ENCODE measurements at regions not wholly inside any gene's neighbourhood (a gene's known extent, or its start where the extent isn't known, plus 50 kb on each side); places are given as distances from the start of the nearest gene placed in this dataset.

DNA sequence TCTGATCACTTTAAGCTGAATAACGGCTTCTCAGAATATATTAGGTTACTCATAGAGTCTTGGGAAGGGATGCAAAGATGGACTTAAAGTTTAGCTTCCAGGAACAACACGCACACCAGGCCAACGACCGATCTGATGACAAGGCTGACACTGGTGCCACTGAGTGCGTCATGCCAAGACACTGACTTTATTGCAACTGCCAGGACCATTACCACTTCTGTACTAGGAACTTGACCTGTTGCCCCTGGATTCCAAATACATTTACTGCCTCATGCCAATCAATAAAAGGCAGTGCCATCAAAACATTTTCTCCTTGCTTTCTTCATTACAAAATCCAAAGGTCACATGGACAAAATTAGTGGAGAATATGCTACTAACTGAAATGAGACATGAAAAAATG is 505.9 kb upstream of the CTSO start:
- in situ Hi-C loops (cut with MboI; ENCODE audit: low sequenced_read_pairs, unreplicated experiment): no loop called here

GRCh38 chr4:156456830-156457229 is 503.2 kb upstream of the CTSO start:
- in situ Hi-C loops (cut with MboI; ENCODE audit: low sequenced_read_pairs, unreplicated experiment): no loop called here
- DNase-seq (ENCODE audit: low spot score): no peak
- TF ChIP-seq, protein P1, sequence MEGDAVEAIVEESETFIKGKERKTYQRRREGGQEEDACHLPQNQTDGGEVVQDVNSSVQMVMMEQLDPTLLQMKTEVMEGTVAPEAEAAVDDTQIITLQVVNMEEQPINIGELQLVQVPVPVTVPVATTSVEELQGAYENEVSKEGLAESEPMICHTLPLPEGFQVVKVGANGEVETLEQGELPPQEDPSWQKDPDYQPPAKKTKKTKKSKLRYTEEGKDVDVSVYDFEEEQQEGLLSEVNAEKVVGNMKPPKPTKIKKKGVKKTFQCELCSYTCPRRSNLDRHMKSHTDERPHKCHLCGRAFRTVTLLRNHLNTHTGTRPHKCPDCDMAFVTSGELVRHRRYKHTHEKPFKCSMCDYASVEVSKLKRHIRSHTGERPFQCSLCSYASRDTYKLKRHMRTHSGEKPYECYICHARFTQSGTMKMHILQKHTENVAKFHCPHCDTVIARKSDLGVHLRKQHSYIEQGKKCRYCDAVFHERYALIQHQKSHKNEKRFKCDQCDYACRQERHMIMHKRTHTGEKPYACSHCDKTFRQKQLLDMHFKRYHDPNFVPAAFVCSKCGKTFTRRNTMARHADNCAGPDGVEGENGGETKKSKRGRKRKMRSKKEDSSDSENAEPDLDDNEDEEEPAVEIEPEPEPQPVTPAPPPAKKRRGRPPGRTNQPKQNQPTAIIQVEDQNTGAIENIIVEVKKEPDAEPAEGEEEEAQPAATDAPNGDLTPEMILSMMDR (IDR thresholded peaks at IDR 0.05; ENCODE audit: borderline replicate concordance, control extremely low read depth, extremely low read depth, insufficient read depth, missing control alignments): no peak

More for the DNA sequence above, 505.9 kb upstream of the CTSO start:
- DNase-seq (ENCODE audit: low spot score): no peak
- TF ChIP-seq, protein P1 (IDR thresholded peaks at IDR 0.05; ENCODE audit: borderline replicate concordance, control extremely low read depth, extremely low read depth, insufficient read depth, missing control alignments): no peak

DNA sequence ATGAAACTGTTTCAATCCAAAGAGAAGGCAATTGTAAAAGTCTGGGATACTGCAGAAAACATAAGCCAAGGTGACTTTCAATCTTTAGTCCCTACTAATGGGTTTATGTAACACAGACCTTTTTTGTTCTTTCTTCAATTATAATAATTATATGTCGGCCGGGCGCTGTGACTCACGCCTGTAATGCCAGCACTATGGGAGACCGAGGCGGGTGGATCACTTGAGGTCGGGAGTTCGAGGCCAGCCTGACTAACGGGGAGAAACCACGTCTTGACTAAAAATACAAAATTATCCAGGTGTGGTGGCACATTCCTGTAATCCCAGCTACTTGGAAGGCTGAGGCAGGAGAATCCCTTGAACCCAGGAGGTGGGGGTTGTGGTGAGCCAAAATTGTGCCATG is 489.8 kb upstream of the CTSO start:
- in situ Hi-C loops (cut with MboI; ENCODE audit: low sequenced_read_pairs, unreplicated experiment): no loop called here
- TF ChIP-seq, protein P1 (IDR thresholded peaks at IDR 0.05; ENCODE audit: borderline replicate concordance, control extremely low read depth, extremely low read depth, insufficient read depth, missing control alignments): no peak
- DNase-seq (ENCODE audit: low spot score): no peak

GRCh38 chr4:156442912-156443311 is 489.2 kb upstream of the CTSO start:
- TF ChIP-seq, protein P1 (IDR thresholded peaks at IDR 0.05; ENCODE audit: borderline replicate concordance, control extremely low read depth, extremely low read depth, insufficient read depth, missing control alignments): no peak
- in situ Hi-C loops (cut with MboI; ENCODE audit: low sequenced_read_pairs, unreplicated experiment): no loop called here
- DNase-seq (ENCODE audit: low spot score): no peak

DNA sequence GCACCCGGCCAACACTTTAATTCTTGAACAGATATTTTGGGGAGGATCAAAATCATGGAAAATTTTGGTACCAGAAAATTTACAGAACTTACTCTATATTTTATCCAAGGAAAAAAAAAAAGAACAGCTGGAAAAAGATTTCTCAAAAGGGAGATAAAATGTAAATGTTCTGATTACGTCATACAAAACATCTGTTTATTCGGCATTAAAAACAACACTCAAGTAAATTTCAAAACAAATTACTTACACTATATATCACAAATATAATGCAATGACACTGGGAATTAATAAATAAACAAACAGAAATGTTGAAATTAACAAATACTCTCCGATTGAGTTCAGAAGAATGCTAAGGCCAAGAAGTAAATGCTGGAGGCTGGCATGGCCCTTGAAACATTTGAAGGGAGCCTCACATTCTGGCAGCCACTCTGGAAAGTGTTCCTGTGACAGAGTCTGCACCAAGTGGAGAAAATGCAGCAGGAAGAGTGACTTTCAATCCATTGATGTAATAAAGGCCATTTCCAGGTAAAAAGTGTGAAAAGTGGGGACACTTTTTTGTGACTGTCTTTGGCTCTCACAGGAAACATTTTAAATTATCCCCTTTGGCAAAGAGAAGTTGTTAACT is 486.0 kb upstream of the CTSO start:
- in situ Hi-C loops (cut with MboI; ENCODE audit: low sequenced_read_pairs, unreplicated experiment): no loop called here
- no peak for DNase-seq (ENCODE audit: low spot score)
- TF ChIP-seq, protein P1 (IDR thresholded peaks at IDR 0.05; ENCODE audit: borderline replicate concordance, control extremely low read depth, extremely low read depth, insufficient read depth, missing control alignments): no peak

DNA sequence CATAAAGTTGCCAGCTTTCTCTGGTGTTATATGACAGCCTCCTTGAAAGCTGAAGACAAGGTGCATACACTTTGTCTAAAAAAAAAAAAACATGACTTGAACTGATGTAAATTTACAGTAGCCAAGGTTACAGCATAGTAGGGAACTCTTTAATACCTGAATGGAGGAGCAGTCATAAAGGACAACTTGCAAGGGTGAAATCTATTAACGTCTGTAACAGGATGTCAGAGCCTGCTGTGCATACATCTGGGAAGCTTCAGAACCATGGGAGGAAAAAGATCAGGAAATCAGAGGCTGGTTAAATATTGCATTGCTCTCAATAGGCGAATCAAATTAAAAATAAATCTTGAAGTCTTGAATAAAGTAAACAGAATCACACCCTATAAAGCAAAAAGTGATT is 484.0 kb upstream of the CTSO start:
- in situ Hi-C loops (cut with MboI; ENCODE audit: low sequenced_read_pairs, unreplicated experiment): no loop called here
- TF ChIP-seq, protein P1 (IDR thresholded peaks at IDR 0.05; ENCODE audit: borderline replicate concordance, control extremely low read depth, extremely low read depth, insufficient read depth, missing control alignments): no peak

More for the DNA sequence above, 484.0 kb upstream of the CTSO start:
- DNase-seq (ENCODE audit: low spot score): no peak
